ENCODE measurements at regions not wholly inside any gene's neighbourhood (a gene's known extent, or its start where the extent isn't known, plus 50 kb on each side); places are given as distances from the start of the nearest gene placed in this dataset.
"Not testable (repeated sequence)": the region's sequence is repeated elsewhere in the genome, so short reads cannot be mapped to it uniquely, and the experiment has no call there.

DNA sequence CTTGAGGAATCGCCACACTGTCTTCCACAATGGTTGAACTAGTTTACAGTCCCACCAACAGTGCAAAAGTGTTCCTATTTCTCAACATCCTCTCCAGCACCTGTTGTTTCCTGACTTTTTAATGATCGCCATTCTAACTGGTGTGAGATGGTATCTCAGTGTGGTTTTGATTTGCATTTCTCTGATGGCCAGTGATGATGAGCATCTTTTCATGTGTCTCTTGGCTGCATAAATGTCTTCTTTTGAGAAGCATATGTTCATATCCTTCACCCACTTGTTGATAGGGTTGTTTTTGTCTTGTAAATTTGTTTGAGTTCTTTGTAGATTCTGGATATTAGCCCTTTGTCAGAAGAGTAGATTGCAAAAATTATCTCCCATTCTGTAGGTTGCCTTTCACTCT is 309.3 kb upstream of the NFIA start:
- not testable (repeated sequence) for DNase-seq (ENCODE audit: low read depth); H3K4me3 ChIP-seq (ENCODE audit: low read depth, low read length)

DNA sequence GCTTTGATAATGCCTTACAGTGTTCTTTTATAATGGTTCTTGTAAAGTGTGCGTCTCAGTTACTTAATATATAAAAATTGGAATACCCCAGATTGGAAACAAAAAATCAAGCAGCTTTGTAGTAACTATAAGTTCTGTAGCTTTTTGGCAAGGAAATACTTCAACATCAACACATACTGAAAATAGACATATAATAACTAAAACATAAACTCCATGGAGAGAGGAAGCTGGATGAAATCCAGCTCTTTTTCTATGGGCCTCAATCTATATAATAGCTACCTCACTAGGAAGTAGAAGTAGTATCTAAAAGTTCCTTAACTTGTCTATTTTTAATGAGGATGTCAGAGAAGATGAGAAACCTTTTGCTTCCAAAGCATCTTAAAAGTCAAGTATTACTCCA is 313.3 kb upstream of the NFIA start:
- no peak for DNase-seq (ENCODE audit: low read depth)
- no peak overlapping the region for H3K4me3 ChIP-seq (ENCODE audit: low read depth, low read length)

DNA sequence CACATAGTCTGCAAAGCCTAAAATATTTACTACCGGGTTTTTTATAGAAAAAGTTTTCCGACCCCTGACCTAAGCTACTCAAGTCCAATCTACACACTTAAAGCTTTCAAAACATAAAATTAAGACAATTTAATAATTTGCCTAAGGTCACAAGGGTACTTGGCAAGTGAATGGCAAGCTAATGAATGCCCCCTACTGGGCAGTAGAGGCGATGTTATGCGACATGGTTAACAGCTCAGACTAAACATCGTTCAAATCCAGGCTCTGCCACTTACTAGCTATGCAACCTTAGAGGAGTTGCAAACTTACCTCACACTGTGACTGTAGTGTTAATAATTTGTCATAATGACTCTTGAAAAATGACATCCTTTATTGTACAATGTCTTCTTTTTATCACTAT is 317.2 kb upstream of the NFIA start:
- H3K4me3 ChIP-seq (ENCODE audit: low read depth, low read length), result no peak overlapping the region
- DNase-seq (ENCODE audit: low read depth), result no peak

DNA sequence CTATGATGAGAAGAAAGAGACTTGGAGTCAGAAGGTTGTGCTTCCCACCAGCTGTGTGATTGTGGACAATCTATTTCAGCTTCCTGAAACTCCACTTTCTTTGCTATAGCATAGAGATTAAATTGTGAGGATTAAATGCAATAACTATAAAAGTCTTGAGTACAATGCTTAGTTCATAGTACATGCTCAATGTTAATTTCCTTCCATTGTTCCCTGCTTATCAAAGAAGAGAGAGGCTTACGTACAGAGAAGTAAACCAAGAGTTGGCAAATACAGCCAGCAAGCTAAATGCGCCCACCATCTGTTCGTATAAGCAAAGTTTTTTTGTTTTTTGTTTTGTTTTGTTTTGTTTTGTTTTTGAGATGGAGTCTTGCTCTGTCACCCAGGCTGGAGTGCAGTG is 317.9 kb upstream of the NFIA start:
- no peak overlapping the region for H3K4me3 ChIP-seq (ENCODE audit: low read depth, low read length)
- DNase-seq (ENCODE audit: low read depth), result no peak

DNA sequence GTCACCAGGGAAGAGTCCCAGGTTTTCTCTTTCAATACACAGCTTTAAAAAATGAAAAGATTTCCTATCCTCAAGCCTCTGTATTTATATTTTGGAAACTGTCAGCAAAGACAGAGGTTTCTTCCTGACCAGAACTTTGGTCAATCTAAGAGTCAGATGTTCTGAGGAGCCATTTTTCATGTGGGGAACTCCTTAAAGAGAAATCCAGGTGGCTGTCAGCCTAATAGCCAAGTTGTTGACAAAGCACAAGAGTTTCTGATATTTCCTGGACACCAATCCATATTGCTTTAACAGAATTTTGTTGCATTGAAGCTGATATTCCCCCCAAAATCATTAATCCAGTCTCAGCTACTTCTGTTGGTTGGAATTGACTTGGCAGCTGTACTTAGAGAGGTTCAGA is 318.6 kb upstream of the NFIA start:
- no peak overlapping the region for H3K4me3 ChIP-seq (ENCODE audit: low read depth, low read length)
- DNase-seq (ENCODE audit: low read depth), result no peak

DNA sequence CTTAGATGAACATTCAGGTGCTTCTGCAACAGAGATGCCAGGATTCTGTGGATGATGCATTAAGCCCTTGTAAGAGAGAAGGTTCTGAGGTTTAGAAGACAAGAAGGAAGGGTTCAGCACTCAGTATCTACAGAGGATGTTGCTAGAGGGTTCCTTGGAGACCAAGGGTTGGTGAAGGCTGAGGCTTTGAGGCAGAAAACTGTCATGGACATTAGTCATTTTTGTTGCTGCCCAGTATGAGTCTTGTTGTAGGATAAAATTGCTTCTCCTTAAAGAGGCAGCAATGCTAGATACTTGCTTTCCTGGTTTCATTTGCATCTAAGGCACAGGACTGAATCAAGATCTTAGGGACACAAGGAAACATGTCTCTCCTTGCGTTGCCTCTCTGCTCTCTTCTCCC is 319.4 kb upstream of the NFIA start:
- H3K4me3 ChIP-seq (ENCODE audit: low read depth, low read length), result no peak overlapping the region
- DNase-seq (ENCODE audit: low read depth), result no peak

DNA sequence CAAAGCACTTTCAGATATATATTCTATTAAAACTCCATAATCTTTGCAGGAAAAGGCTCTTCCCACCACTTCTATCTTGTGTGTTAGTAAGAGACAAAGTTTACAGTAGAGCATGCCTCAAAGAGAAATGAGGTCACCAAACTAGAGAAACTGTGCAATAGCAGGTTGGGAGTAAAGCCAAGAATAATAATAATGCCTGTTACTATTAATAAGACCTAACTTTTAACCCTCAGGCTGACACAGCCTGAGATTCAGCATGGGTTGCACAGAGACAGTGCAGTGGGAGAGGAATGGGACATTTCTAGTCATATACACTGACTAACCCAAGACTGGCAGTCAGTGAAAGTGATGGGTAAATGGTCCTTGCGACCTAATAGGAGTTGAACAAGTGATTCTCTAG is 320.2 kb upstream of the NFIA start:
- peak; percentile 74 for DNase-seq (ENCODE audit: low read depth)
- H3K4me3 ChIP-seq (ENCODE audit: low read depth, low read length), result no peak overlapping the region

DNA sequence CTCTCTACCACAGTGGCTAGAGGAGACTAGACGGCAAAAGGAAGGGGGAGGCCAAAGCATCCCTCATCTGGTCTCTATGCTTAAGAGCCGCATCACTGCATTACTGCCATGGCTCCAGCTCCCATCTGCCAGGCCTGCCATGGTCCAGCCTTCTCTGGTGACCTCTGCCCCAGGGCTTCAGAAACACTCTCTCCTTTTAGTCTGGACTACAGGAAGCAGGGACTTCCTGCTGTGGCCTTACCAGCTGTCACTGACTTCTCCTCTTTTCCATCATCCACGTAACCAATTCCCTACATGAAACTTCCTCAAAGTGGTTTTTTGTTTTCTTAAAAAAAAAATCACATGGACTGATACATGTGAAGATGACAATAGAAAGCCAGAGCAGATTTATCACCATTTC is 323.1 kb upstream of the NFIA start:
- no peak for DNase-seq (ENCODE audit: low read depth)
- H3K4me3 ChIP-seq (ENCODE audit: low read depth, low read length), result no peak overlapping the region

DNA sequence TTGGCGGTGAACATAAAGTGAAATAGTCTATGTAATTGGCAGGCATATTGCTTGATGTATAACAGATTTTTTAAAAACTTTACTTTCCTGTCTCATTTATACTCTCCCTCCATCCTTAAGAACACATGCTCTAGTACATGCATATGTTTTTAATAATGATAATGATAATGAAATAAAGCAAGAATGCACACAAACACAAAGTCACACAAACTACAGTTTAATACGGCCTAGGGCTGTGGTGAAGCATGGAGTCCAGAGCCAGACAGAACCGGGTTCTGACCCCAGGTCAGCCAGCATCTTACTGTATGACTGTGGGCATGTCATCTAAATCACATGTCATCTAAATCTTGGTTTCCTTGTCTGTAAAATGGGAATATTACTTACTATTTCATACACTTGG is 324.9 kb upstream of the NFIA start:
- no peak overlapping the region for H3K4me3 ChIP-seq (ENCODE audit: low read depth, low read length)
- no peak for DNase-seq (ENCODE audit: low read depth)

DNA sequence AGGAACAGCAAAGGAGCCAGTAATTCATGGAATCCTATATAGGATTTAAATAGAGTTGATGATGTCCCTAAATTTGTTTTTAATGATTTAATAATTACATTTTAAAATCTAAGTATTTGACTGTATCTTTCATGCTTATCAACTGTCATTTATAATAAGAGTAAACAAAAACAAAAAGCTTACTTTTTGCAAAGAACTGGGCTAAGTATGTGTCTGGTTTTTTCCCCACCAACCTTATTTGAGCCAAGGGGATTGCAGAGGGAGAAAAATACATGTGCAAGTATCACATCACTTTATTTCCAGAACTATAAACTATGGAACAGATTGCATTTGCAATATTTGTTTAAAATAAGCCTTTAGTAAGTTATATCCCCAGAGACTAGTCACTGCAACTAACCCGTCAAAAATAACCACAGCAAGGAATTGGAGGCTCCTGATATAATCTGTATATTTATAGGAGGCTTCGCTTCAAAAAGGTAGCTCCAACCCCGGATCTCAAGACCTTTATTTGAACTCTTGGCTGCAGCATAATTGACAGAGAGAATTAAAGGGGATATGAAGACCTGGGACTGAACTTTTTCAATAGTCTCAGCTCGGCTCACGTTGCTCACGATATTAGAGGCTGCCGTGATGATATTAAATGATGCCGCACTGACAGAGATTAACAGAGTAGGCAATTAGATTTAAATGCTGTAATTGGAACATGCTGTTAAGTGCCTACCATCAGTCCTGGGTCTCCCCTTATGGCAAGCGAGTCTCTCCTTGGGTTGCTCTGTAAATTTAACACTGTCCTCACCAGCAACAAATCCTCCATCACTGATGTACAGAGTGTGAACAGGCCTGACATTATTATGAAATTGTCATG is 329.1 kb upstream of the NFIA start:
- no peak overlapping the region for H3K4me3 ChIP-seq (ENCODE audit: low read depth, low read length)
- DNase-seq (ENCODE audit: low read depth), result no peak

DNA sequence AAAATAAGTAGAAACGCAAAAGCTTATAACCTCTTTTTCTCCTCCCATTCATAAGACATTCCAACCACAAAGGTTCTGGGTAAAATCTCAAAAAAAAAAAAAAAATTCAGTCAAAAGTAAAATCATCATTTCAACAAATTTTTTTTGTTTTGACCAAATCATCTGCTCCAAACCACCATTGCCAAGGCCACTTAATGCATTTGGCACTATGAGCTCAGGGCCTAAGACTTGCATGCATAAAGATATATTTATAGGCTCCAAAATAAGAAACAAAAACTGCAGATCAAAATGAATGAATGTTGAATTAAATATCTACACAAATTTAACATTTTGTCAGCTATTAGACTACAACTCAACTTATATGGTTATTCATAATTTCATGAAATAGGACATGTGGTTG is 331.1 kb upstream of the NFIA start:
- no peak overlapping the region for H3K4me3 ChIP-seq (ENCODE audit: low read depth, low read length)
- no peak for DNase-seq (ENCODE audit: low read depth)

DNA sequence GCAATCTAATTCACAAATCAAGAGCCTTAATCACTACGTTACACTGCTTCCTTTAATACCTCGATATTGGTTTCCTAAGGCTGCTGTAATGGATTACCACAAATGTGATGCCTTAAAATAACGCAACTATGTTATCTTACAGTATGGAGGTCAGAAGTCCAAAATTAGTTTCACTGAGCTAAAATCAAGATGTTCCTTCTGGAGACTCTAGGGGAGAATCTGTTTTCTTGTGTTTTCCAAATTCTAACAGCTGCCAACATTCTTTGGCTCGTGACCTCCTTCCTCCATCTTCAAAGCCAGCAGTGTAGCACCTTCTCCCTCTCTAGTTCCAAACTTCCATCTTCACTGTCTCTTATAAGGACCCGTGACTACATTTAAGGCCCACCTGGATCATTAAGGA is 335.0 kb upstream of the NFIA start:
- H3K4me3 ChIP-seq (ENCODE audit: low read depth, low read length), result no peak overlapping the region
- no peak for DNase-seq (ENCODE audit: low read depth)

DNA sequence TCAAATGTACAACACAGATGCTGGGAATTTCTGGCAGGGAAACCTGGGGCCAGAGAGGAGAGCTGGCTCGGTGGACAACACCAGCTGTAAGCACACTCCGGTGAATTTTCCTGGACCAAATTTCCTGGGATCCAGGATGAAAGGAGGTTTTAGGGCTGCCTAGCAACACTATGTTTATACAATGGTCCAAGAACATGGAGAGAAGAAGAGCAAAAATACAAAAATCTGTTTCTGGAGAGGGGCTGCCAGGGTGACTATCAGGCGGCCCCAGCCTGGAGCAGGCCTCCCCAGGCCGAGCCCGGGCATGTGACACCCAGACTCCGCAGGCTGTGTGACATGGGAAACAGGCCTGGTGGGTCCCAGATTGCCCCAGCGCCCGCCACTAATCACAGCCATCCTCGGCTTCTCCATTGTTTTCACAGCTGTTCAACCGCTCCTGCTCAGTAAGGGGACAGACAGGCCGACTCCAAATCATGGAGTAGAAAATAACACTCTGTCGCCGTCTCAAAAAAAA is 336.0 kb upstream of the NFIA start:
- peak; percentile 8 for DNase-seq (ENCODE audit: low read depth)
- H3K4me3 ChIP-seq (ENCODE audit: low read depth, low read length), result no peak overlapping the region

DNA sequence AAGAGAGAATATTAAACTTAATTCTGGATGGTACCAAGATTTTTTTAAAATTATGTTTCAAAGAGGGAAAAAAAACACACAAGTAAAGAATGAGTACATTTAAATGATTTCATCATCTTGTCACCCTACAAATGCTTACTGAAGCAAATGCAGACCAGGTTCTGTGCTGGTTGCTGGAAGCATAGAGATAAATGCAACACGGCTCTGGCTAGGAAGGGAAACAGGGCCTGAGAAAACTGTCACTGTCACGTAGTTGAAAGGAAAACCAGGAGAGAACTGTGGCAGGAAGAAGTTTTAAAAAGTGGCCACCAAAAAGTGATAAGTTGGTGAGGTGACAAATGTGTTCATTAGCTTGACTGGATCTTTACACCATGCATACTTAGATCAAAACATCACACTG is 336.9 kb upstream of the NFIA start:
- H3K4me3 ChIP-seq (ENCODE audit: low read depth, low read length), result no peak overlapping the region
- DNase-seq (ENCODE audit: low read depth), result no peak

DNA sequence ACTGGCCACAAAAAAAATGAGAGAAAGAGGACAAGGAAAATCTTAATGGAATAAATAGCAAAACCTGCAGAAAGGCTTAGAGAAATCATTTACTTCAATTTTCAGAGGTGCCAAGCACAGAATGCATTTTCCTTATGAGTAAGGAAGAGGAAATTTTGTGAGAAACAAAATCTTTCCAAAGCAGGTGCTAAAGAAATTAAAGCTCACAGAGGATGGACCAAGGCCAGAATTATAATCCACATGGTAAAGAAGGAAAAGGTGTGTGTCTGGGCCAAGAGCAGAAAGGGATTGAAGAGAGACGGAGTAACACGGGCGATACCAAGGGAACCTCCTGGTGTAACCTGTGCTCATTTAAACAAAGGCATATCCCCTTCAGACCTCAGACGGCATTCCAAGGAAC is 340.0 kb upstream of the NFIA start:
- H3K4me3 ChIP-seq (ENCODE audit: low read depth, low read length), result no peak overlapping the region
- DNase-seq (ENCODE audit: low read depth), result no peak

DNA sequence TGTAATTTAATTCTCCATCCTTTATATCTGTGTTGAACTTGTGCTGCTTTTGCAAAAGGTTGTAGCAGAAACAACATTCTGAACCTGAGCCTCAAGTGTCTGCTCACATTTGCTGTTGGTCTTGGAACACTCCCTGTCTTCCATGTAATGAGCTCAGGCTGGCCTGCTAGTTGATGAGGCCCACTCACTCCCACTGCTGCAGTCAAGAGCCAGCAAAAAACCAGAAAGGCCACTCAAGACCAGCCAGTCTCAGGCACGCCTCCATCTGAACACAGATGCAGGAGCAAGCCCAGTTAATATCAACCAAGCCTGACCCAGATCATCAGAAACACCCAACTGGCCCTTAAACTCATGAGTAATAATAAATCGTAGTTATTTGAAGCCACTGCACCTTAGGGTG is 342.2 kb upstream of the NFIA start:
- no peak for DNase-seq (ENCODE audit: low read depth)
- no peak overlapping the region for H3K4me3 ChIP-seq (ENCODE audit: low read depth, low read length)

DNA sequence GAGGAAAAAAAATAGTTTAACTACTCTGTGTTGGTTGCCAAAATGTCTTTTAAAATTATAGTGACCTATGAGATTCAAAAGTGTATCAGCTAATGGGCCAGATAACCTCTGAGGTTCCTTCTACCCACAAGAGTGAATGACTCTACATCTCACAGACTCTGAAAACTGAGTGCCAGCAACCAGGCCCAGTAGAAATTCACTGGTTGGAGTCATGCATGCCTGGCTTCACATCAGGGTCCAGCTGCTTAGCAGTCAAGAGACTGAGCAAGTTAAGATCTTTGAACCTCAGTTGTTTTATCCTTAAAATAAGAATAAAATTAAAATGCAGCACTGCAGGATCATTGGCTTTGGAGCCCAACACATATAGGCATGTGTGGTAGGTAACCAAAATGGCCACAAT is 342.6 kb upstream of the NFIA start:
- no peak overlapping the region for H3K4me3 ChIP-seq (ENCODE audit: low read depth, low read length)
- no peak for DNase-seq (ENCODE audit: low read depth)

DNA sequence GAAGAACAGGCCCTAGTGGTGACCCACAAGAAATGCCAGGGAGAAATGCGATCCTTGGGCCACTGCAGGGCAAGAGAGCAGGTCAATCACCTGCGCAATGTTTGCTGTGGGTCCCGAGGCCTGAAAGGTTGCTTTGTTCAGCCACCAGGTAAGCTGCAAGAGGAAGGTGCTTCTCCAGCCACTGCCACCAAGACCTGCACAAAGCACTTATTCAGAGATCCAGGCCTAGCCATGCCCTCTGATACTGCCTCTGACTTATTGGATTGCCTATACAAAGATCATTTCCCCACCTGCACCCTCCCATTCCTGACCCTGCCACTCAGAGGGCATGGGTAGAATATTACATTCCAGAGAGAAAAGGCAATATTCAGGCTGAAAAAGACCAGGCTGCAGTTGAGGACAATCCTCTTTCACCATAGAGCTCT is 349.4 kb upstream of the NFIA start:
- no peak overlapping the region for H3K4me3 ChIP-seq (ENCODE audit: low read depth, low read length)
- no peak for DNase-seq (ENCODE audit: low read depth)

DNA sequence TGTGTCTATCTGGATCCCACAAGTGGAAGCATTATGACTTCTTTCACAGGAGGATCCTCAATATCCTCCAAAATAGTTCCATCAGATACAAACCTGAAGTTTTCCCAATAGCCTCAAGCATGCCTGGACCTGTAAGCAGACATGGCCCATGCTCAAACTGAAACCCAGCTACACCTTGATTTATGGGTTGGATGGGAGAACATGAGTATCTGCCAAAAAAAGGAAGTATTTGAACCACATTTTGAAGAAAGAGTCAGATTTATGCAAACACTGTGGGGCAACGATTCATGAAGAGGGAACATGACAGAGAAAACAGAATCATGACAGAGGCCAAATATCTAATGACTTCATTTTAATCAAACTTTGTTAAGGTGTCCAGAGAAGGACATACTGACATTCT is 351.0 kb upstream of the NFIA start:
- no peak overlapping the region for H3K4me3 ChIP-seq (ENCODE audit: low read depth, low read length)
- DNase-seq (ENCODE audit: low read depth), result no peak

DNA sequence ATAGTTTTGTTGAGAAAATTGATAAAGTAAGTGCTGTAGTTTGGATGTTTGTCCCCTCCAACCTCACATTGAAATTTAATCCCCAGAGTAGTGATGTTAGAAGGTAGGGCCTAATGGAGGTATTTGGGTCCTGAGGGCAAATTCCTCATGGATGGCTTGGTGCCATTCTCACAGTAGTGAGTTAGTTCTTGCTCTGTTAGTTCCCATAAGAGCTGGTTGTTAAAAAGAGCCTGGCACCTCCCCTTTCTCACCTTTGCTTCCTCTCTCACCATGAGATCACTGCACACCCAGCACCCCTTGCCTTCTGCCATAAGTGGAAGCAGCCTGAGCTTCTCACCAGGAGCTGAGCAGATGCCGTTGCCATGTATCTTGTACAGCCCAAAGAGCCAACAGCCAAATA is 354.8 kb upstream of the NFIA start:
- H3K4me3 ChIP-seq (ENCODE audit: low read depth, low read length), result no peak overlapping the region
- no peak for DNase-seq (ENCODE audit: low read depth)

DNA sequence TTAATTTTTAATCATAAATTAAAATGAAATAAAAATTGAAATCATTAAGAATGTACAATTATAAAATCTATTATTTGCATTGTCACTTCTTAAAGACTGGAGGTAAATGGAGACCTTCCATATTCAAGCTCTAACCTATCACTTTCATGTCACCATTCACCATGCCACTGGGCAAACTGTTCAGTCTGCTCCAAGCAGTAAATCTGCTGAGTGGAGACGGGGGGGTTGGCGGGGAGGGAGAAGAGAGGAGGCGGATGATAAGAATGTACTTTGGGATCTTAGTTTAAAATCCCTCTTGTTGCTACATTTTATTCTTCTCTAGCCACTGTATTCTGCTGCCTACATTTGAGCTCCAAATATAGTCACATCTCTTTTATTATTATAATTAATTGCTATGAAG is 365.9 kb upstream of the NFIA start:
- H3K4me3 ChIP-seq (ENCODE audit: low read depth, low read length), result no peak overlapping the region
- no peak for DNase-seq (ENCODE audit: low read depth)

DNA sequence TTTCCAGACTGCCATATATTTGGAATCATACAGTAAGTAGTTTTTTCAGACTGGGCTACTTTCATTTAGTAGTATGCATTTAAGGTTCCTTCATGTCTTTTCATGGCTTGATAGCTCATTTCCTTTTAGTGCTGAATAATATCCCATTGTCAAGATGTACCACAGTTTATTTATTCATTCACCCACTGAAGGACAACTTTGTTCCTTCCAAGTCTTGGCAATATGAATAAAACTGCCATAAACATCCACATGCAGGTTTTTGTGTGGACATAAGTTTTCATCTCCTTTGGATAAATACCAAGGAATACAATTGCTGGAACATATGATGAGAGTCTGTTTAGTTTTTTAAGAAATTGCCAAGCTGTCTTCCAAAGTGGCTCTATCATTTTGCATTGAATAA is 366.4 kb upstream of the NFIA start:
- DNase-seq (ENCODE audit: low read depth), result no peak
- H3K4me3 ChIP-seq (ENCODE audit: low read depth, low read length), result no peak overlapping the region

Measured in skeletal muscle cell (primary cell).